GM18502 (cell line): ENCODE measurements at regions not wholly inside any gene's neighbourhood (a gene's known extent, or its start where the extent isn't known, plus 50 kb on each side); places are given as distances from the start of the nearest gene placed in this dataset.

ENCODE experiments used
- ATAC-seq: cut with Tn5 transposase; IDR thresholded peaks from one replicate; pipeline ENCODE4 v1.9.1; 2021; ENCODE audit warnings: mild to moderate bottlenecking; ENCODE audit not compliant: unreplicated experiment, poor library complexity

GRCh38 chr6:132972254-132972653, 157.9 kb downstream of the RPS12 start:
- ATAC-seq, result no peak

DNA sequence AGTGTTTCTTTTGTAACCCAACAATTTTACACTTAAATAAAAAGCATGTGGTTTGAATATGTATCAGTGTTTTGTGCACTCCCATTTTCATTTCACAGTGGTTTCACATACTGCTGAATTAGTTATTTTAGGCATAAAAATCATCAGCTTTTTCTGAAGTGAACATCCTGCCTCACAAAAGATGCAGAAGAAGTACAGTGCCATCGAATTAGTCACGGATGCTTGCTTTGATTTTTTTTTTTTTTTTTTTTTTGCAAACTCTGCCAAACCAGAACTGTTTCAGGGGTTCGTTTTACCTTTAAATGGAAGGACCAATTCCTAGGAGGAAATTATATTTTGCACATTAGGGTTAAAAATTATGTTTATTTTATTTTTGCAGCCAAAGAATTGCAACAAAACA, 158.6 kb downstream of the RPS12 start:
- no peak for ATAC-seq

DNA sequence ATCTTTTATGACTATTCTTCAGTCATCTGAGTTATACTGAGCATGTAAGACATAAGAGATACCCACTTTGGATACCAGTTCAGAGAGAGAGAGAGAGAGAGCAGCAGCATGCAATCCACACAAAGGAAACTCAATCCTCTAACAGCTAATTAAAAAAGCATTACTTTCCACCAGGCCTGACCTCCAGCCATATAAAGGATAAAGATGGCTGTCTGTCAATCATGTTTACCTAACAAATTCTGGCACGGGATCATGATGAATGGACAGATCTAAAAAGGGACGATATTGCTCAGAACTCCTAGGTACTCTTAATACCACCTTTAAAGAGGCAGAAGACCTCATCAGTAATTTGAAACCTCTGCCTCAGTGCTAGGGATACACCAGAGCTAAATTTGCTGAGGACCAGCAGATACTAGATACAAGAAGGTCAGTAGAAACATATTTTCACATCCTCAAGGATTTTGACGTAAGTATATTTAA, 159.2 kb downstream of the RPS12 start:
- ATAC-seq, result no peak

GRCh38 chr6:132974122-132974521, 159.8 kb downstream of the RPS12 start:
- ATAC-seq, result no peak

- no peak for ATAC-seq
Observed at GRCh38 chr6:132977413-132977812, 163.0 kb downstream of the RPS12 start.

GRCh38 chr6:132978685-132979084, 164.3 kb downstream of the RPS12 start:
- ATAC-seq, result no peak

DNA sequence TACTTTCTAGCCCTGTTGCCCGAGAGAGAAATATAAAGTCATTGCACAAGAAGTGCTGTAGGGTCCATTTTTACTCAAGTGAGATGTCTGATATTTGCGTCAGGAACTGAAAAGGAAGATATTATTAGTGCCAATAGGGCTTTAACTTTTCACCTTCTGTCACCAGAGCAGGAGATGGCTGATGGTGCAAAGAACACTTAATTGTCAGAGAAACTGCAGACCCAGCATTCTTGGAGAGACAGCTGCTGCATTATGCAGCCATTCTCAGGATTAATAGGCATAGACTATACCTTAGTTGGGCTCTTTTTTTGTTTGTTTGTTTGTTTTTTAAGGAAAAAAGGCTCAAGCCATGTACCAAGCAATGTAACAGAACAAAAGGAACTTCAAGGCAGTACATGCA, 179.4 kb downstream of the RPS12 start:
- ATAC-seq, result no peak

DNA sequence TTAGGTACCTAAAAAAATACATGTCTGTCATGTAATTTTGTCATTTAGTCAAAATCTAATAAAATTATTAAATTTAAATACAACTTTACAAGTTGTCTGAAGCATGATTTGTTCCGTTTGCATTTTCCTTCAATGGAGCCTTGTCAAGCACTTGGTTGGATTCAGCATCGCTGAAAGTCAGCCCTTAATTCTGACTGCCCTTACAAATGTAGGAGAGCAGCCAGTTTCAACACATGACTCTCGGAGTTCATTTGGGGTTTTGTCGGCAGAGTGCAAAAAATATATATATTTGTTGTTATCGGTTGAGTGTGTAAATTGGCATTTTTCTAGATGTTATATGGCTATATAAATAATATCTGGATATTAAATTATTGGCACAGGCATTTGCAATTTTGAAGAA, 180.6 kb downstream of the RPS12 start:
- ATAC-seq, result no peak

DNA sequence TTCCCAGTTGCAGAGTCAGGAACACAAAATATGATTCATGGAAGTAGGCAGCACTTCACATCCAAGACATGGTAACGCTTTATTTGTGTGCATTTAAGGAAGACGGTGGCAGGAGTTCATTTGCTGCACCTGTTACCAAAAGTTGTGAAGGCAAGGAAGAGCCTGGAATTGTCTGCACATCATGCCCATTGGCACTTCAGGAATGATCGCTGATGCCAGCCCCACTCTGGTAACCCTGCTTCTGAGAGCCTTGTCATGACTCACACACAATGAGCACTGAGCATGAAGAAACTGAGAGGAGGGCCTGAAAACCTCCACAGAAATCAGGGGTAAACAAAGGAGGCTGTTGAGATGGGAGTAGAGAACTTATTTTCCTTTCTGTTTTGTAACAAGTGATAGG, 181.1 kb downstream of the RPS12 start:
- ATAC-seq, result no peak

GRCh38 chr6:132998418-132998817, 184.0 kb downstream of the RPS12 start:
- no peak for ATAC-seq

DNA sequence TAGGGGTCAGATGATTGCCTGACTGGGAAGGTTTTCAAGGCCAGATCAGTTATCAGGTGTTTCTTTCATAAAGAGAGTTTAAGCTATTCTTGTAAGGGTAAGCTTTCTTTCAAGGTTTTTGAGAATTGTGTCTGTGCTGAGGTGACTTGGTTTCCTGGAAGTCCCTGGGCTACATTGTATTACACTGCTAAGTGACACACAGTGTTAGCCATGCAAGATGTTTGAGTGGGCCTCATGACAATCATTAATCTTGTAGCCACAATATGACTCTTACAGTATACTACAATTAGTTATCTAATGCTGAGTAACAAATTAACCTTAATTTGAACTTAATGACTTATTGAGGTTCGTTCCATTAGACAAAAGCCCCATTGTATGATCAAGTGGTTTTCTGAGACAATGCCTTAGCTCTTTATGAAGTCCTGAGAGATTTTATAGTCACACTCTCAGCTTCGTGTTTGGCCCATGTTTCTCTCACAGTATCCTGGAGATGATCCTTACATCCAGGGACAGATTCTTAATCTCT, 186.7 kb downstream of the RPS12 start:
- no peak for ATAC-seq

- no peak for ATAC-seq
Observed at GRCh38 chr6:133004304-133004884, 190.0 kb downstream of the RPS12 start.

GRCh38 chr6:133012774-133013173, 198.4 kb downstream of the RPS12 start:
- no peak for ATAC-seq

- ATAC-seq, result no peak
Observed at GRCh38 chr6:133016631-133017030, 202.3 kb downstream of the RPS12 start.

GRCh38 chr6:133017581-133017980, 203.2 kb downstream of the RPS12 start:
- no peak for ATAC-seq

GRCh38 chr6:133026705-133027104, 212.3 kb downstream of the RPS12 start:
- ATAC-seq, result no peak

DNA sequence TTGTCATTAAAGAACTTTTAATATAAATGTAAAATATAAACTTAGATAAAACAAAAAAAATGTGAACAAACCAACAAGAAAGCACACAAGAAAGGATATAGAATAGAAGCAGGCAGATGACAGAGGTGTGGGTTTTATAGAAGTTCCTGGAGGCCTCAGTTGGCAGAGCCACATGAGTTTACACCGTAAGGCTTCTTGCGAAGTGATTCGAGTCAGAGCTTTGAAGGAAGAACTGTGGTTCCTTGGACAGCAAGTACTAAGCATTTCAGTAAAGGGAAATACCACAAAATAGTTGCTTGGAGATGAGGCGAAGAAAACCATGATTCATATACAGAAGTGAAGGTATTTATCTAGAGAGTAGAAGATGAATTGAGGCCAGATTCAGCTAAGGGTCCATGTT, 207.9 kb upstream of the EYA4 start:
- ATAC-seq, result no peak

- ATAC-seq, result no peak
Observed at GRCh38 chr6:133034509-133035206, 206.5 kb upstream of the EYA4 start.

DNA sequence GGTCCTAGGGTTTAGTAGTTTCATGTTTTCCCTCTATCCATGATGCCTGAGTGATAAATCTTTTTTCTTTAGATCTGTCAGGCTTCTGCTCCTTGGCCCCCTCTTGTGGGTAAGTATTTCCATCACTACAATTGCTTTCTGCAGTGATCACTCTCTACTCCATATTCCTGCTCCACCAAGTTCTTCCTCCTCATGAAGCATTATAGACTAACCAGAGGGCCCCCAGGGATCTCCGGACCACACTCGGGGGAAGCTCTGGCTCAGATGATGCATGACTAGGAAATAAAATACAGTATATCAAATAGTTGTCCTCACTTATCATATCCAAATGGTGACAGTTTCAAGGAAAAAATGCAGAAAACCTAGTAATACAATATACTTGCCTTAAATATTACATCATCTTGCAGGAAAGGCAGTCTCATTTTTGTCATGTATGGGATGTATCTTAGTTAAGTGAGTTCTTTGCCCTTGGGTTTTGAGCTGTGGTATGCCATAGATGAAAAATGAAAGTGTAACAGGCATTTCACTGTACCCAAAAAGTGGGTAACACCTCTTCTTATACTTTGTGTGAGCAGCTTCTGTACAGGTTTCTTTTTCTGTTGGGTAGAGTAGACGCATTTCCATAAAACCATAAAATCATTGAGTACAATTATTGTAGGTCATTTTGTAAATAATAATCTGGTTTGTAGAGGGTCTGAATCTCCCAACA, 200.9 kb upstream of the EYA4 start:
- no peak for ATAC-seq

DNA sequence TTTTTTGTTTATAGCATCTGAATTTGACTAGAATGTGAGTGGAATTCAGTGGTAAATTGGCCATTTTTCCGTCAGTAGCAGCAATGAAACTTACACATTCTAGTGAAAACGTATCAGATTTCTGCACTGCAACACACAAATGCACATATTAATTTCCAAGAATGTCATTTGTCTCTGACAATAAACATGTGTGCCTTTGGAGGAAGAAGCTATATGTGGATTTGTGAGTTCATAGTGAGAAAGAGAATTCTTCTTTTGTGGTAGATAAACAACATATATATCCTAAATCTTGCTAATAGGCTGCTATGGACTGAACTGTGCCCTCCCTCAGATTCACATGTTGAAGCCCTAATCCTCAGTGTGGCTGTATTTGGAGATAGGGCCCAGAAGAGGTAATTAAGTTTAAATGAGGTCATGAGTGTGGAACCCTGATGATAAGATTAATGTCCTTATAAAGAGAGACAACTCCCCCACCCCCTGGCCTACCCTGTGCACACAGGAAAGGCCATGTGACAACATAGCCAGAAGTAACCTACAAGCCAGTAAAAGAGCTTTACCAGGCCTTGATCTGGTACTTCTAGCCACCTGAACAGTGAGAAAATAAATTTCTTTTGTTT, 200.2 kb upstream of the EYA4 start:
- no peak for ATAC-seq

DNA sequence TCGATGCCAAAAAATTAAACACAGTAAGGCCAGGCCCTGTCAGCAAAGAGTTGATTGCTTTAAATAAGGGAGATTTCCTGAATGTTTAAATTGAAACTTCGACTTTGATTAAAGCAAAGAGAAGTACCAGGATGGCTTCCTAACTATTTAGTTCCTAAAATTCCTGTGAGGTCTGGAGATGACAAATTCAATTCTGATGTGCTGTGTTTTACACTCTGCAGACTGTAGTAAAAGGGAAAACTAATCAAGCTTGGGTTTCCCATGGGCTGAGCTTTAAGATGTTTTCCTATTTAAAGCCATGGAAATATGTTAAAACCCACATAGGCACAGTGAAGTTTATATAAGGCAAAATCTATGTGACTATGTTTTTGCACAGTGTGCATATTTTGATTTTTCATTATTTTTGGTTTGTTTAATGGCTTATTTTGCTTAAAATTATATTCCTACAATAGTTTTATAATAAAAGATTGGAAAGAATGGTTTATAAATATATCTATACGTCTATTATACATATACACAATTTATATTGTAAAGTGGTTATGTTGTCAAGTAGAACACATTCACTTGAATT, 198.5 kb upstream of the EYA4 start:
- no peak for ATAC-seq
